Tibial nerve (tissue), 4 donors: ENCODE measurements at regions not wholly inside any gene's neighbourhood (a gene's known extent, or its start where the extent isn't known, plus 50 kb on each side); places are given as distances from the start of the nearest gene placed in this dataset.
A peak's percentile ranks its signal among the peaks of the same experiment; 100 is the strongest.

Source experiments
- DNase-seq, 2 donors: peaks; one replicate each; pipeline ENCODE4 v3.0.0-alpha.2; 2019; ENCODE audit warnings: low spot score in 2 of 2
- H3K27ac ChIP-seq, 4 donors: fragments of 200-600 bp; sonication (generic) in 3 of 4; one replicate each; pipeline ENCODE4 v1.5.1; 2017 to 2019; ENCODE audit warnings: mild to moderate bottlenecking in 1 of 4
- H3K27me3 ChIP-seq, 2 donors: fragments of 200-600 bp; sonication (generic) in 1 of 2; one replicate each; pipeline versions ENCODE4 v1.5.1 to v1.6.0; 2017 to 2019
- H3K36me3 ChIP-seq, 3 donors: fragments of 200-600 bp; sonication (generic); one replicate each; pipeline ENCODE4 v1.5.1; 2018 to 2019
- H3K4me1 ChIP-seq, 4 donors: fragments of 200-600 bp; sonication (generic) in 3 of 4; one replicate each; pipeline ENCODE4 v1.5.1; 2017 to 2019
- H3K4me3 ChIP-seq, 4 donors: fragments of 200-600 bp; sonication (generic) in 3 of 4; one replicate each; pipeline ENCODE4 v1.5.1; 2017 to 2019; ENCODE audit warnings: mild to moderate bottlenecking in 1 of 4, moderate library complexity in 1 of 4
- H3K9me3 ChIP-seq, 4 donors: fragments of 200-600 bp; sonication (generic) in 3 of 4; one replicate each; pipeline ENCODE4 v1.5.1; 2017 to 2019
- CTCF ChIP-seq, 5 experiments: fragments of 200-600 bp in 3 of 5; fragments of 450-650 bp in 2 of 5; sonication (generic) in 3 of 5; IDR thresholded peaks; one replicate each; pipeline ENCODE4 v1.5.1; 2016 to 2019; ENCODE audit warnings: antibody characterized with exemption in 5 of 5, mild to moderate bottlenecking in 3 of 5, moderate library complexity in 2 of 5
- EP300 ChIP-seq, 2 donors: sonication (generic); formaldehyde crosslinking; IDR thresholded peaks; one replicate each; pipeline ENCODE4 v1.6.1; 2017; ENCODE audit warnings: antibody characterized with exemption in 2 of 2, mild to moderate bottlenecking in 1 of 2
- POLR2A ChIP-seq, 2 donors: fragments of 450-650 bp; IDR thresholded peaks; one replicate each; pipeline ENCODE4 v1.6.1; 2017; ENCODE audit warnings: antibody characterized with exemption in 2 of 2, mild to moderate bottlenecking in 2 of 2, moderate library complexity in 2 of 2
- WGBS, 2 donors: methylation state at CpG; one replicate each; pipeline ENCODE4 v1.1.5; 2018; 5-methylcytosine and 5-hydroxymethylcytosine counted together

- Histone ChIP-seq H3K4me1 (peaks cover 0 to 9% (median 0%) of the 10 kb centered on the region in 4 donors), H3K27ac (no peak overlapping the region), H3K27me3 (no peaks in the 10 kb centered on the region), H3K36me3 (no peaks in the 10 kb centered on the region), H3K9me3 (peaks cover 0 to 25% (median 6%) of the 10 kb centered on the region in 4 donors), H3K4me3 (no peak overlapping the region)
- 67 to 76% methylated on average over 1 of the region's 1 CpG for WGBS, 2 donors
- TF ChIP-seq EP300 (IDR thresholded peaks at IDR 0.05) (no peak), CTCF (IDR thresholded peaks at IDR 0.05) (no peak), POLR2A (IDR thresholded peaks at IDR 0.05) (no peak)
- DNase-seq = no peak
Measured at GRCh38 chr12:28606967-28607557, 416.8 kb downstream of the CCDC91 start.

- Histone ChIP-seq H3K9me3 (peaks cover 0 to 25% (median 6%) of the 10 kb centered on the region in 4 donors), H3K27me3 (no peaks in the 10 kb centered on the region), H3K4me1 (peaks cover 0 to 7% (median 0%) of the 10 kb centered on the region in 4 donors), H3K4me3 (no peak overlapping the region), H3K36me3 (no peaks in the 10 kb centered on the region), H3K27ac (no peak overlapping the region)
- no peak for DNase-seq
- whole genome bisulfite sequencing, 2 donors = 50 to 55% methylated on average over 3 of the region's 3 CpGs
- TF ChIP-seq EP300 (IDR thresholded peaks at IDR 0.05) (no peak), POLR2A (IDR thresholded peaks at IDR 0.05) (no peak), CTCF (IDR thresholded peaks at IDR 0.05) (no peak)
Measured at GRCh38 chr12:28610401-28611114, 420.3 kb downstream of the CCDC91 start.

- no peak for TF ChIP-seq POLR2A (IDR thresholded peaks at IDR 0.05)
- TF ChIP-seq CTCF (IDR thresholded peaks at IDR 0.05) = no peak
- no peak for TF ChIP-seq EP300 (IDR thresholded peaks at IDR 0.05)
- Histone ChIP-seq H3K4me3 (no peak overlapping the region), H3K9me3 (peaks cover 0 to 25% (median 6%) of the 10 kb centered on the region in 4 donors), H3K36me3 (no peaks in the 10 kb centered on the region), H3K27ac (no peak overlapping the region), H3K4me1 (peaks cover 0 to 7% (median 0%) of the 10 kb centered on the region in 4 donors), H3K27me3 (no peaks in the 10 kb centered on the region)
- no peak for DNase-seq
Measured at GRCh38 chr12:28611115-28611435, 420.8 kb downstream of the CCDC91 start.

- TF ChIP-seq EP300 (IDR thresholded peaks at IDR 0.05) = no peak
- no peak for TF ChIP-seq CTCF (IDR thresholded peaks at IDR 0.05)
- TF ChIP-seq POLR2A (IDR thresholded peaks at IDR 0.05) = no peak
- H3K9me3 ChIP-seq = peaks cover 0 to 23% (median 5%) of the 10 kb centered on the region in 4 donors
- H3K4me1 ChIP-seq = peaks cover 0 to 7% (median 0%) of the 10 kb centered on the region in 4 donors
- H3K27me3 ChIP-seq = no peaks in the 10 kb centered on the region
- WGBS, 2 donors = 34 to 43% methylated on average over 2 of the region's 2 CpGs
- DNase-seq = no peak
- H3K36me3 ChIP-seq = no peaks in the 10 kb centered on the region
- peak overlapping the region in 1 of 4 donors; percentile 40 for H3K27ac ChIP-seq
- H3K4me3 ChIP-seq = no peak overlapping the region
Measured at GRCh38 chr12:28611449-28611848, 421.2 kb downstream of the CCDC91 start.

GRCh38 chr12:28618171-28618570 lies 427.9 kb downstream of the CCDC91 start:
- H3K9me3 ChIP-seq = peaks cover 0 to 7% (median 0%) of the 10 kb centered on the region in 4 donors
- DNase-seq = no peak
- H3K4me1 ChIP-seq = no peaks in the 10 kb centered on the region
- no peak overlapping the region for H3K4me3 ChIP-seq
- TF ChIP-seq EP300 (IDR thresholded peaks at IDR 0.05) (no peak), POLR2A (IDR thresholded peaks at IDR 0.05) (no peak), CTCF (IDR thresholded peaks at IDR 0.05) (no peak)
- WGBS, 2 donors = 51 to 53% methylated on average over 1 of the region's 1 CpG
- H3K27ac ChIP-seq = no peak overlapping the region
- H3K36me3 ChIP-seq = peaks cover 0 to 2% (median 0%) of the 10 kb centered on the region in 3 donors
- no peaks in the 10 kb centered on the region for H3K27me3 ChIP-seq
